ENCODE measurements at regions not wholly inside any gene's neighbourhood (a gene's known extent, or its start where the extent isn't known, plus 50 kb on each side); places are given as distances from the start of the nearest gene placed in this dataset.

- H3K4me1 Mint-ChIP-seq (ENCODE audit: unreplicated experiment) = no peaks in the 10 kb centered on the region
- no peak overlapping the region for H3K27ac Mint-ChIP-seq
- peaks cover 6% of the 10 kb centered on the region for H3K9me3 Mint-ChIP-seq
- no peaks in the 10 kb centered on the region for H3K36me3 Mint-ChIP-seq
- no peak for DNase-seq (ENCODE audit: extremely low spot score, unreplicated experiment)
- H3K27me3 Mint-ChIP-seq = peaks cover 15% of the 10 kb centered on the region
- H3K4me3 Mint-ChIP-seq = no peak overlapping the region
- no peak for TF ChIP-seq CTCF (conservative IDR thresholded peaks at IDR 0.05)
These were observed 154.1 kb upstream of the RBBP8 start for GRCh38 chr18:22778996-22779395.

GRCh38 chr18:22783245-22783644 lies 149.9 kb upstream of the RBBP8 start:
- H3K27me3 Mint-ChIP-seq = peaks cover 14% of the 10 kb centered on the region
- no peak overlapping the region for H3K4me3 Mint-ChIP-seq
- no peak overlapping the region for H3K27ac Mint-ChIP-seq
- no peak for DNase-seq (ENCODE audit: extremely low spot score, unreplicated experiment)
- no peaks in the 10 kb centered on the region for H3K36me3 Mint-ChIP-seq
- H3K9me3 Mint-ChIP-seq = peaks cover 6% of the 10 kb centered on the region
- H3K4me1 Mint-ChIP-seq (ENCODE audit: unreplicated experiment) = no peaks in the 10 kb centered on the region
- TF ChIP-seq CTCF (conservative IDR thresholded peaks at IDR 0.05) = no peak

- no peak for DNase-seq (ENCODE audit: extremely low spot score, unreplicated experiment)
- TF ChIP-seq CTCF (conservative IDR thresholded peaks at IDR 0.05) = no peak
- no peaks in the 10 kb centered on the region for H3K4me1 Mint-ChIP-seq (ENCODE audit: unreplicated experiment)
- H3K9me3 Mint-ChIP-seq = peaks cover 6% of the 10 kb centered on the region
- H3K36me3 Mint-ChIP-seq = no peaks in the 10 kb centered on the region
- H3K4me3 Mint-ChIP-seq = no peak overlapping the region
- no peak overlapping the region for H3K27ac Mint-ChIP-seq
- peaks cover 12% of the 10 kb centered on the region for H3K27me3 Mint-ChIP-seq
These were observed 149.5 kb upstream of the RBBP8 start for GRCh38 chr18:22783662-22784076.

- H3K4me3 Mint-ChIP-seq = no peak overlapping the region
- no peaks in the 10 kb centered on the region for H3K9me3 Mint-ChIP-seq
- no peak for TF ChIP-seq CTCF (conservative IDR thresholded peaks at IDR 0.05)
- DNase-seq (ENCODE audit: extremely low spot score, unreplicated experiment) = no peak
- no peaks in the 10 kb centered on the region for H3K27me3 Mint-ChIP-seq
- H3K4me1 Mint-ChIP-seq (ENCODE audit: unreplicated experiment) = no peaks in the 10 kb centered on the region
- peak overlapping the region; percentile 57 for H3K27ac Mint-ChIP-seq
- no peaks in the 10 kb centered on the region for H3K36me3 Mint-ChIP-seq
These were observed 144.1 kb upstream of the RBBP8 start for GRCh38 chr18:22789052-22789451.

GRCh38 chr18:22789600-22789999 lies 143.5 kb upstream of the RBBP8 start:
- Mint-ChIP-seq H3K27me3 (no peaks in the 10 kb centered on the region), H3K4me1 (ENCODE audit: unreplicated experiment) (no peaks in the 10 kb centered on the region)

More at GRCh38 chr18:22789600-22789999, 143.5 kb upstream of the RBBP8 start:
- no peak for DNase-seq (ENCODE audit: extremely low spot score, unreplicated experiment)
- TF ChIP-seq CTCF (conservative IDR thresholded peaks at IDR 0.05) = no peak
- H3K27ac Mint-ChIP-seq = peak overlapping the region; percentile 57
- no peak overlapping the region for H3K4me3 Mint-ChIP-seq
- no peaks in the 10 kb centered on the region for H3K36me3 Mint-ChIP-seq
- no peaks in the 10 kb centered on the region for H3K9me3 Mint-ChIP-seq

Data from type B pancreatic cell (in vitro differentiated cells).